A549 (cell line): ENCODE measurements at regions not wholly inside any gene's neighbourhood (a gene's known extent, or its start where the extent isn't known, plus 50 kb on each side); places are given as distances from the start of the nearest gene placed in this dataset.

Experiments
- ATOH8 ChIP-seq: fragments of 250-450 bp; sonication (Bioruptor Pico); IDR thresholded peaks from 2 replicates; pipeline ENCODE4 v1.5.0; 2020; ENCODE audit warnings: low read depth, mild to moderate bottlenecking, moderate library complexity
- BCL3 ChIP-seq: fragments of >200 bp; sonication (Bioruptor Twin); formaldehyde crosslinking; IDR thresholded peaks from 3 replicates; pipeline ENCODE4 v1.6.1; 2016
- CTCF ChIP-seq: fragments of >200 bp; sonication (Bioruptor Twin); formaldehyde crosslinking; IDR thresholded peaks from 3 replicates; pipeline ENCODE4 v1.5.1; 2016
- ELK1 ChIP-seq: fragments of 150-350 bp; IDR thresholded peaks from 2 replicates; pipeline ENCODE4 v1.6.1; 2014; ENCODE audit warnings: low read depth, mild to moderate bottlenecking, low read length
- ESRRA ChIP-seq: fragments of 150-350 bp; IDR thresholded peaks from 2 replicates; pipeline ENCODE4 v1.6.1; 2014; ENCODE audit warnings: mild to moderate bottlenecking, low read length, borderline replicate concordance
- HOXA7 ChIP-seq: fragments of 250-450 bp; sonication (Bioruptor Pico); IDR thresholded peaks from 2 replicates; pipeline ENCODE4 v1.5.0; 2020; ENCODE audit warnings: mild to moderate bottlenecking, moderate library complexity
- MAZ ChIP-seq: fragments of 150-350 bp; IDR thresholded peaks from 2 replicates; pipeline ENCODE4 v1.6.1; 2014; ENCODE audit warnings: antibody characterized with exemption, low read depth, low read length, borderline replicate concordance
- NR3C1 ChIP-seq: fragments of >200 bp; sonication (Bioruptor Twin); formaldehyde crosslinking; IDR thresholded peaks from 3 replicates; pipeline ENCODE4 v1.6.1; 2017
- POLR2A ChIP-seq: IDR thresholded peaks from 2 replicates; pipeline ENCODE4 v1.6.1; 2012; ENCODE audit warnings: mild to moderate bottlenecking, low read length
- RAD21 ChIP-seq, 2 experiments: fragments of >200 bp in 1 of 2; sonication (Bioruptor Twin) in 1 of 2; formaldehyde crosslinking in 1 of 2; IDR thresholded peaks in 1 of 2; conservative IDR thresholded peaks in 1 of 2; 2 replicates in 1 of 2; 3 replicates in 1 of 2; pipeline ENCODE4 v1.6.1; 2012 to 2018; ENCODE audit warnings: inconsistent platforms in 1 of 2
- RNF2 ChIP-seq: fragments of 200-600 bp; sonication (generic); IDR thresholded peaks from 2 replicates; pipeline ENCODE4 v1.6.1; 2016; ENCODE audit warnings: low read depth, mild to moderate bottlenecking, antibody characterized with exemption, moderate library complexity, borderline replicate concordance
- SREBF2 ChIP-seq: fragments of 450-650 bp; IDR thresholded peaks from 2 replicates; pipeline ENCODE4 v1.6.1; 2014; ENCODE audit warnings: mild to moderate bottlenecking, moderate library complexity

GRCh38 chr6:104541411-104541810 lies 318.3 kb downstream of the HACE1 start:
- no peak for TF ChIP-seq POLR2A
- TF ChIP-seq RAD21 (conservative IDR thresholded peaks at IDR 0.05 in 1 of 2, IDR thresholded peaks at IDR 0.05 in 1 of 2), result no peak
- TF ChIP-seq ESRRA, result no peak
- no peak for TF ChIP-seq HOXA7 (CRISPR knock-in tag)
- TF ChIP-seq CTCF, result no peak
- no peak for TF ChIP-seq ATOH8 (CRISPR knock-in tag)
- TF ChIP-seq MAZ, result no peak
- no peak for TF ChIP-seq ELK1
- TF ChIP-seq NR3C1, result no peak
- TF ChIP-seq RNF2, result no peak
- no peak for TF ChIP-seq SREBF2
- TF ChIP-seq BCL3, result no peak
